HepG2 (cell line): ENCODE measurements at regions not wholly inside any gene's neighbourhood (a gene's known extent, or its start where the extent isn't known, plus 50 kb on each side); places are given as distances from the start of the nearest gene placed in this dataset.

Experiments used
- ATAC-seq: fragments of 200-7000 bp; cut with Tn5 transposase; 3 replicates; pipeline ENCODE4 v1.9.1; 2020; ENCODE audit warnings: mild to moderate bottlenecking, moderate library complexity
- BruUV-seq: library from RNA; stranded (reverse); fragments of 400-500 nt; replicated peaks from 2 replicates; lab custom pipeline; 2021; lab: Mats Ljungman, UMichigan
- CTCF ChIA-PET: fragments of 300-600 bp; formaldehyde crosslinking; extraction: SDS; loops from one replicate; lab custom pipeline; 2021; ENCODE audit warnings: low total read pairs, inconsistent platforms, low intra/inter-chr PET ratio; lab: Yijun Ruan, JAX
- POLR2A ChIA-PET: fragments of 350-600 bp; sonication (Branson Sonifier 250); formaldehyde crosslinking; loops from one replicate; lab custom pipeline; 2020; ENCODE audit warnings: antibody characterized with exemption, inconsistent platforms; lab: Yijun Ruan, JAX
- DNase-seq: peaks from one replicate; pipeline ENCODE4 v3.0.0-alpha.2; 2015; ENCODE audit warnings: low spot score
- FAIRE-seq: peaks from 3 replicates; lab custom pipeline; 2011; peaks lifted over from hg19 to GRCh38; lab: Jason Lieb, UNC
- H2AFZ ChIP-seq: one replicate; pipeline ENCODE4 v1.6.1; 2011; ENCODE audit warnings: low read length, inconsistent platforms
- H3K27ac ChIP-seq: fragments of 300-600 bp; 3 replicates; pipeline ENCODE4 v1.8.0; 2011; ENCODE audit warnings: mixed run types, mild to moderate bottlenecking, mixed read lengths, low read length, inconsistent platforms; ENCODE audit not compliant: insufficient read depth; ENCODE audit errors: extremely low read length
- H3K27me3 ChIP-seq, 2 experiments: fragments of 200-600 bp in 1 of 2; 2 replicates in 1 of 2; 3 replicates in 1 of 2; pipeline versions ENCODE4 v1.6.0 to v1.8.0; 2011; ENCODE audit warnings: low read length in 2 of 2, mild to moderate bottlenecking in 2 of 2, moderate library complexity in 2 of 2, inconsistent platforms in 1 of 2; ENCODE audit not compliant: insufficient read depth in 2 of 2, control insufficient read depth in 1 of 2
- H3K36me3 ChIP-seq, 2 experiments: fragments of 200-600 bp in 1 of 2; replicated peaks in 1 of 2; 2 replicates in 1 of 2; 3 replicates in 1 of 2; pipeline versions ENCODE4 v1.5.1 to v1.8.0; 2011; ENCODE audit warnings: low read length in 2 of 2, inconsistent platforms in 1 of 2; ENCODE audit not compliant: insufficient read depth in 2 of 2, control insufficient read depth in 1 of 2
- H3K4me1 ChIP-seq: 2 replicates; pipeline ENCODE4 v1.5.1; 2012; ENCODE audit warnings: low read length, inconsistent platforms; ENCODE audit not compliant: insufficient read depth
- H3K4me2 ChIP-seq: 2 replicates; pipeline ENCODE4 v1.6.0; 2011; ENCODE audit warnings: low read depth, low read length, inconsistent platforms
- H3K4me3 ChIP-seq, 3 experiments: fragments of 200-600 bp in 1 of 3; sonication (generic), shearing (Covaris generic) in 1 of 3; replicated peaks in 1 of 3; 2 replicates each; pipeline ENCODE4 v1.5.1; 2011 to 2016; ENCODE audit warnings: low read length in 3 of 3, inconsistent platforms in 2 of 3, low read depth in 2 of 3, mild to moderate bottlenecking in 2 of 3, control low read depth in 1 of 3, mixed read lengths in 1 of 3; ENCODE audit not compliant: insufficient read depth in 1 of 3
- H3K79me2 ChIP-seq: one replicate; pipeline ENCODE4 v1.6.1; 2011; ENCODE audit warnings: low read length, inconsistent platforms; ENCODE audit not compliant: insufficient read depth
- H3K9ac ChIP-seq: 2 replicates; pipeline ENCODE4 v1.6.0; 2011; ENCODE audit warnings: mild to moderate bottlenecking, low read depth, low read length, inconsistent platforms; ENCODE audit not compliant: insufficient read depth
- H3K9me3 ChIP-seq: 2 replicates; pipeline ENCODE4 v1.5.1; 2012; ENCODE audit warnings: mild to moderate bottlenecking, low read length
- H4K20me1 ChIP-seq: 2 replicates; pipeline ENCODE4 v1.6.0; 2011; ENCODE audit warnings: inconsistent platforms, mild to moderate bottlenecking, low read length, moderate library complexity; ENCODE audit not compliant: insufficient read depth
- CBX2 ChIP-seq, 2 experiments: fragments of 200-600 bp in 1 of 2; sonication (generic); formaldehyde crosslinking in 1 of 2; IDR thresholded peaks; 2 replicates each; pipeline versions ENCODE4 v1.7.0 to v1.8.1; 2018 to 2022; ENCODE audit warnings: low read depth in 2 of 2, low read length in 1 of 2, mild to moderate bottlenecking in 1 of 2, missing genetic modification reagents in 1 of 2
- DMTF1 ChIP-seq: sonication (generic); formaldehyde crosslinking; IDR thresholded peaks from 2 replicates; pipeline ENCODE4 v1.4.0; 2020; ENCODE audit warnings: mild to moderate bottlenecking, missing genetic modification reagents
- GABPA ChIP-seq, 2 experiments: IDR thresholded peaks; 2 replicates each; pipeline ENCODE4 v1.6.1; 2011 to 2016; ENCODE audit warnings: low read depth in 2 of 2, low read length in 1 of 2, missing biosample characterization in 1 of 2, missing genetic modification characterization in 1 of 2
- IKZF4 ChIP-seq: sonication (generic); formaldehyde crosslinking; IDR thresholded peaks from 2 replicates; pipeline ENCODE4 v1.5.1; 2020; ENCODE audit warnings: borderline replicate concordance, mild to moderate bottlenecking, low read depth, missing genetic modification reagents; ENCODE audit errors: not compliant biosample characterization
- KAT2B ChIP-seq: fragments of 150-350 bp; IDR thresholded peaks from 2 replicates; pipeline ENCODE4 v1.6.1; 2014; ENCODE audit warnings: low read depth, low read length, borderline replicate concordance
- KDM6A ChIP-seq: IDR thresholded peaks from 2 replicates; pipeline ENCODE4 v1.6.1; 2016; ENCODE audit warnings: low read depth
- NONO ChIP-seq, 2 experiments: fragments of 450-650 bp in 1 of 2; sonication (generic) in 1 of 2; formaldehyde crosslinking in 1 of 2; IDR thresholded peaks in 1 of 2; conservative IDR thresholded peaks in 1 of 2; 2 replicates each; pipeline versions ENCODE4 v1.6.1 to v1.8.0; 2017 to 2022; ENCODE audit warnings: mild to moderate bottlenecking in 1 of 2, missing genetic modification reagents in 1 of 2, moderate library complexity in 1 of 2
- TBL1XR1 ChIP-seq: fragments of 150-350 bp; IDR thresholded peaks from 2 replicates; pipeline ENCODE4 v1.6.1; 2014; ENCODE audit warnings: borderline replicate concordance, low read length; ENCODE audit not compliant: partially characterized antibody
- THAP8 ChIP-seq: sonication (generic); formaldehyde crosslinking; IDR thresholded peaks from 2 replicates; pipeline ENCODE4 v1.5.1; 2020; ENCODE audit warnings: missing genetic modification reagents, mild to moderate bottlenecking, borderline replicate concordance
- ZFP82 ChIP-seq: sonication (generic); formaldehyde crosslinking; IDR thresholded peaks from 2 replicates; pipeline ENCODE4 v1.5.1; 2020; ENCODE audit warnings: mild to moderate bottlenecking, missing genetic modification reagents, borderline replicate concordance
- ZNF121 ChIP-seq: sonication (generic); formaldehyde crosslinking; IDR thresholded peaks from 2 replicates; pipeline ENCODE4 v1.5.0; 2020; ENCODE audit warnings: mild to moderate bottlenecking, missing genetic modification reagents
- ZNF512B ChIP-seq: sonication (generic); formaldehyde crosslinking; IDR thresholded peaks from 2 replicates; pipeline ENCODE4 v1.5.1; 2020; ENCODE audit warnings: missing genetic modification reagents, mild to moderate bottlenecking, borderline replicate concordance
- in situ Hi-C: cut with HindIII; loops from 2 replicates; pipeline ENCODE4 v1.10.0; 2017; ENCODE audit warnings: low pct_unique_long_range_greater_than_20kb; ENCODE audit not compliant: extremely low pct_ligation_motif_present
- intact Hi-C: fragments of 100-400 bp; cut with micrococcal nuclease; formaldehyde crosslinking; loops from one replicate; pipeline ENCODE4 v1.10.0; 2022; ENCODE audit not compliant: unreplicated experiment
- TF ChIP-seq, protein P1 (sequence below): sonication (generic); formaldehyde crosslinking; IDR thresholded peaks from 2 replicates; pipeline ENCODE4 v1.9.0; 2021; ENCODE audit warnings: missing genetic modification reagents, mild to moderate bottlenecking, borderline replicate concordance

GRCh38 chr16:35510701-35511100 lies 2051.3 kb downstream of the TP53TG3F start (continued):
- TF ChIP-seq NONO (IDR thresholded peaks at IDR 0.05) (no peak), NONO (CRISPR knock-in tag; conservative IDR thresholded peaks at IDR 0.05) (no peak), KAT2B (no peak), GABPA (IDR thresholded peaks at IDR 0.05; ENCODE audit: low read depth, low read length) (no peak), GABPA (CRISPR knock-in tag; IDR thresholded peaks at IDR 0.05; ENCODE audit: low read depth) (no peak), TBL1XR1 (no peak), KDM6A (CRISPR knock-in tag) (no peak), ZFP82 (CRISPR knock-in tag) (no peak)

GRCh38 chr16:35516551-35516950 lies 2057.1 kb downstream of the TP53TG3F start:
- Histone ChIP-seq H3K79me2 (no peaks in the 10 kb centered on the region), H3K4me1 (no peaks in the 10 kb centered on the region), H4K20me1 (no peaks in the 10 kb centered on the region), H3K36me3 (no peaks in the 10 kb centered on the region), H3K9me3 (peaks cover 95% of the 10 kb centered on the region), H3K4me2 (no peak overlapping the region), H3K9ac (no peak overlapping the region), H3K4me3 (no peak overlapping the region), H2AFZ (no peak overlapping the region), H3K27ac (no peak overlapping the region), H3K27me3 (no peaks in the 10 kb centered on the region)
- CTCF ChIA-PET = no interaction called here
- DNase-seq (no peak), ATAC-seq (no peak), FAIRE-seq (no peak)
- in situ Hi-C loops = no loop called here
- TF ChIP-seq IKZF4 (CRISPR knock-in tag) = no peak
- no peak for TF ChIP-seq ZNF512B
- no peak for TF ChIP-seq CBX2 (IDR thresholded peaks at IDR 0.05; ENCODE audit: low read depth, low read length)
- no peak for TF ChIP-seq CBX2 (CRISPR knock-in tag; IDR thresholded peaks at IDR 0.05; ENCODE audit: low read depth)
- TF ChIP-seq ZNF121 (CRISPR knock-in tag) = no peak
- TF ChIP-seq, protein P1, sequence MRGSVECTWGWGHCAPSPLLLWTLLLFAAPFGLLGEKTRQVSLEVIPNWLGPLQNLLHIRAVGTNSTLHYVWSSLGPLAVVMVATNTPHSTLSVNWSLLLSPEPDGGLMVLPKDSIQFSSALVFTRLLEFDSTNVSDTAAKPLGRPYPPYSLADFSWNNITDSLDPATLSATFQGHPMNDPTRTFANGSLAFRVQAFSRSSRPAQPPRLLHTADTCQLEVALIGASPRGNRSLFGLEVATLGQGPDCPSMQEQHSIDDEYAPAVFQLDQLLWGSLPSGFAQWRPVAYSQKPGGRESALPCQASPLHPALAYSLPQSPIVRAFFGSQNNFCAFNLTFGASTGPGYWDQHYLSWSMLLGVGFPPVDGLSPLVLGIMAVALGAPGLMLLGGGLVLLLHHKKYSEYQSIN (CRISPR knock-in tag) = no peak
- no peak for TF ChIP-seq THAP8 (CRISPR knock-in tag)
- TF ChIP-seq DMTF1 = no peak
- BruUV-seq = no TSS peak
- POLR2A ChIA-PET = no interaction called here
- intact Hi-C loops = no loop called here
